ENCODE measurements at regions not wholly inside any gene's neighbourhood (a gene's known extent, or its start where the extent isn't known, plus 50 kb on each side); places are given as distances from the start of the nearest gene placed in this dataset.

- H3K27me3 ChIP-seq (ENCODE audit: control insufficient read depth, insufficient read depth, low read length): no peaks in the 10 kb centered on the region
- intact Hi-C loops (cut with DNase I): loop anchor here (5.0 kb wide), 1 partner anchor 619 kb away; no protein-coding TSS in a partner anchor
- peaks cover 0 to 7% (median 7%) of the 10 kb centered on the region in 3 donors for H3K4me1 ChIP-seq (ENCODE audit: control insufficient read depth in 2 of 3, insufficient read depth in 2 of 3, low read depth in 1 of 3, low read length in 3 of 3)
- TF ChIP-seq CTCF (IDR thresholded peaks at IDR 0.05; ENCODE audit: borderline replicate concordance, extremely low read depth, insufficient read depth): no peak
- FAIRE-seq (no peak), DNase-seq (no peak)
- no peak overlapping the region for H3K27ac ChIP-seq (ENCODE audit: low read depth in 2 of 2, low read length in 2 of 2)
- no peaks in the 10 kb centered on the region for H3K36me3 ChIP-seq (ENCODE audit: control insufficient read depth in 2 of 3, insufficient read depth in 3 of 3, low read length in 3 of 3)
- H3K9me3 ChIP-seq (ENCODE audit: control insufficient read depth in 2 of 3, insufficient read depth in 1 of 3, low read length in 3 of 3): no peaks in the 10 kb centered on the region
- no peak overlapping the region for H3K4me3 ChIP-seq (ENCODE audit: low read length in 3 of 3)
- H3K9ac ChIP-seq (ENCODE audit: low read length in 3 of 3): no peak overlapping the region
These were observed 201.0 kb downstream of the NRIP1 start for GRCh38 chr21:14863745-14864210.

GRCh38 chr21:14862794-14863720, 201.7 kb downstream of the NRIP1 start:
- no peaks in the 10 kb centered on the region for H3K27me3 ChIP-seq (ENCODE audit: control insufficient read depth, insufficient read depth, low read length)
- no peaks in the 10 kb centered on the region for H3K36me3 ChIP-seq (ENCODE audit: control insufficient read depth in 2 of 3, insufficient read depth in 3 of 3, low read length in 3 of 3)
- peak in 1 of 5 donors; percentile 29 for DNase-seq
- no peak overlapping the region for H3K9ac ChIP-seq (ENCODE audit: low read length in 3 of 3)
- intact Hi-C loops (cut with DNase I): loop anchor here (5.0 kb wide), 1 partner anchor 619 kb away; no protein-coding TSS in a partner anchor
- FAIRE-seq: no peak
- no peak overlapping the region for H3K4me3 ChIP-seq (ENCODE audit: low read length in 3 of 3)
- H3K27ac ChIP-seq (ENCODE audit: low read depth in 2 of 2, low read length in 2 of 2): no peak overlapping the region
- no peaks in the 10 kb centered on the region for H3K9me3 ChIP-seq (ENCODE audit: control insufficient read depth in 2 of 3, insufficient read depth in 1 of 3, low read length in 3 of 3)
- peak; percentile 22 for TF ChIP-seq CTCF (IDR thresholded peaks at IDR 0.05; ENCODE audit: borderline replicate concordance, extremely low read depth, insufficient read depth)
- H3K4me1 ChIP-seq (ENCODE audit: control insufficient read depth in 2 of 3, insufficient read depth in 2 of 3, low read depth in 1 of 3, low read length in 3 of 3): peaks cover 0 to 4% (median 3%) of the 10 kb centered on the region in 3 donors

- Histone ChIP-seq H3K4me3 (ENCODE audit: low read length in 3 of 3) (no peak overlapping the region), H3K4me1 (ENCODE audit: control insufficient read depth in 2 of 3, insufficient read depth in 2 of 3, low read depth in 1 of 3, low read length in 3 of 3) (no peaks in the 10 kb centered on the region), H3K9me3 (ENCODE audit: control insufficient read depth in 2 of 3, insufficient read depth in 1 of 3, low read length in 3 of 3) (no peaks in the 10 kb centered on the region), H3K27me3 (ENCODE audit: control insufficient read depth, insufficient read depth, low read length) (no peaks in the 10 kb centered on the region), H3K36me3 (ENCODE audit: control insufficient read depth in 2 of 3, insufficient read depth in 3 of 3, low read length in 3 of 3) (no peaks in the 10 kb centered on the region), H3K9ac (ENCODE audit: low read length in 3 of 3) (no peak overlapping the region), H3K27ac (ENCODE audit: low read depth in 2 of 2, low read length in 2 of 2) (no peak overlapping the region)
- TF ChIP-seq CTCF (IDR thresholded peaks at IDR 0.05; ENCODE audit: borderline replicate concordance, extremely low read depth, insufficient read depth): no peak
- intact Hi-C loops (cut with DNase I): no loop called here
- DNase-seq (no peak), FAIRE-seq (no peak)
These were observed 206.5 kb downstream of the NRIP1 start for GRCh38 chr21:14858311-14858710.

Data from kidney (tissue), 13 donors.